Gastroesophageal sphincter (tissue), 3 donors: ENCODE measurements at regions not wholly inside any gene's neighbourhood (a gene's known extent, or its start where the extent isn't known, plus 50 kb on each side); places are given as distances from the start of the nearest gene placed in this dataset.

Source experiments
- CTCF ChIP-seq, 4 experiments: fragments of 200-600 bp in 2 of 4; fragments of 450-650 bp in 2 of 4; sonication (generic) in 1 of 4; IDR thresholded peaks; one replicate each; pipeline ENCODE4 v1.5.1; 2017 to 2019; ENCODE audit warnings: antibody characterized with exemption in 4 of 4, mild to moderate bottlenecking in 2 of 4, moderate library complexity in 2 of 4
- EP300 ChIP-seq: sonication (generic); formaldehyde crosslinking; IDR thresholded peaks from one replicate; pipeline ENCODE4 v1.6.1; 2017; ENCODE audit warnings: antibody characterized with exemption, mild to moderate bottlenecking
- POLR2A ChIP-seq, 2 donors: fragments of 450-650 bp; IDR thresholded peaks; one replicate each; pipeline ENCODE4 v1.6.1; 2017; ENCODE audit warnings: antibody characterized with exemption in 2 of 2, mild to moderate bottlenecking in 2 of 2, moderate library complexity in 1 of 2
- POLR2AphosphoS5 ChIP-seq: sonication (generic); formaldehyde crosslinking; IDR thresholded peaks from one replicate; pipeline ENCODE4 v1.6.1; 2017; ENCODE audit warnings: antibody characterized with exemption

- TF ChIP-seq CTCF (IDR thresholded peaks at IDR 0.05): no peak
- no peak for TF ChIP-seq POLR2A (IDR thresholded peaks at IDR 0.05)
- TF ChIP-seq EP300: no peak
- TF ChIP-seq POLR2AphosphoS5: no peak
Observed at GRCh38 chrX:1918780-1919179, 303.9 kb downstream of the ASMT start.
